ENCODE measurements at regions not wholly inside any gene's neighbourhood (a gene's known extent, or its start where the extent isn't known, plus 50 kb on each side); places are given as distances from the start of the nearest gene placed in this dataset.
"Not testable (repeated sequence)": the region's sequence is repeated elsewhere in the genome, so short reads cannot be mapped to it uniquely, and the experiment has no call there.

DNA sequence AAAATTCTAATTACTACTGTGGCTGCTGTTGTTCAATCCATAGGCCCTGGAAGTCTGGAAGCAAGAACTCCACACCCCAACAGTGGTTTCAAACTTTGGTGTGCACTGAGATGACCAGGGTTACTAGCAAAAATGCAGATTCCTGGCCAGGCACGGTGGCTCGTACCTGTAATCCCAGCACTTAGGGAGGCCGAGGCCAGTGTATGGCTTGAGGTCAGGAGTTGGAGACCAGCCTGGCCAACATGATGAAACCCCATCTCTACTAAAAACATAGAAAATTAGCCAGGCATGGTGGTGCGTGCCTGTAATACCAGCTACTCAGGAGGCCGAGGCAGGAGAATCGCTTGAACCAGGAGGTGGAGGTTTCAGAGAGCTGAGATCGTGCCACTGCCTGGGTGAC, 172.2 kb downstream of the OR4M2 start:
- TF ChIP-seq, protein P1, sequence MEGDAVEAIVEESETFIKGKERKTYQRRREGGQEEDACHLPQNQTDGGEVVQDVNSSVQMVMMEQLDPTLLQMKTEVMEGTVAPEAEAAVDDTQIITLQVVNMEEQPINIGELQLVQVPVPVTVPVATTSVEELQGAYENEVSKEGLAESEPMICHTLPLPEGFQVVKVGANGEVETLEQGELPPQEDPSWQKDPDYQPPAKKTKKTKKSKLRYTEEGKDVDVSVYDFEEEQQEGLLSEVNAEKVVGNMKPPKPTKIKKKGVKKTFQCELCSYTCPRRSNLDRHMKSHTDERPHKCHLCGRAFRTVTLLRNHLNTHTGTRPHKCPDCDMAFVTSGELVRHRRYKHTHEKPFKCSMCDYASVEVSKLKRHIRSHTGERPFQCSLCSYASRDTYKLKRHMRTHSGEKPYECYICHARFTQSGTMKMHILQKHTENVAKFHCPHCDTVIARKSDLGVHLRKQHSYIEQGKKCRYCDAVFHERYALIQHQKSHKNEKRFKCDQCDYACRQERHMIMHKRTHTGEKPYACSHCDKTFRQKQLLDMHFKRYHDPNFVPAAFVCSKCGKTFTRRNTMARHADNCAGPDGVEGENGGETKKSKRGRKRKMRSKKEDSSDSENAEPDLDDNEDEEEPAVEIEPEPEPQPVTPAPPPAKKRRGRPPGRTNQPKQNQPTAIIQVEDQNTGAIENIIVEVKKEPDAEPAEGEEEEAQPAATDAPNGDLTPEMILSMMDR (IDR thresholded peaks at IDR 0.05), result not testable (repeated sequence)
- not testable (repeated sequence) for TF ChIP-seq POLR2A (IDR thresholded peaks at IDR 0.05)
